ENCODE measurements at regions not wholly inside any gene's neighbourhood (a gene's known extent, or its start where the extent isn't known, plus 50 kb on each side); places are given as distances from the start of the nearest gene placed in this dataset.
"Not testable (repeated sequence)": the region's sequence is repeated elsewhere in the genome, so short reads cannot be mapped to it uniquely, and the experiment has no call there.

DNA sequence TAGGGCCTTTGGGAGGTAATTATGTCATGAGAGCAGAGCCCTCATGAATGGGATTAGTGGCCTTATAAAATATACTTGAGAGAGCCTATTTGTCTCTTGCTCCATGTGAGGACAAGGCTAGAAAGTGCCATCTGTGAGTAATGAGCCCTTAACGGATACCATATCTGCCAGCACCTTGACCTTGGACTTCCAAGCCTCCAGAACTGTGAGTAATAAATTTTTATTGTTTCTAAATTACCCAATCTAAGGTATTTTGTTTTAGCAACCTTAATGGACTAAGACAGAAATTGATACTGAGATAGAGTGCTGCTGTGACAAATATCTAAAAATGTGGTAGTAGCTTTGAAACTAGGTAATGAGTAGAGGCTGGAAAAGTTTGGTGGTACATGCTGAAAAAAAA is 285.0 kb upstream of the DIPK2B start:
- Histone ChIP-seq H3K9me3 (no peaks in the 10 kb centered on the region), H3K36me3 (no peaks in the 10 kb centered on the region), H3K4me3 (no peak overlapping the region), H3K27me3 (no peaks in the 10 kb centered on the region), H3K4me1 (no peaks in the 10 kb centered on the region), H3K27ac (no peak overlapping the region)
- TF ChIP-seq, protein P1, sequence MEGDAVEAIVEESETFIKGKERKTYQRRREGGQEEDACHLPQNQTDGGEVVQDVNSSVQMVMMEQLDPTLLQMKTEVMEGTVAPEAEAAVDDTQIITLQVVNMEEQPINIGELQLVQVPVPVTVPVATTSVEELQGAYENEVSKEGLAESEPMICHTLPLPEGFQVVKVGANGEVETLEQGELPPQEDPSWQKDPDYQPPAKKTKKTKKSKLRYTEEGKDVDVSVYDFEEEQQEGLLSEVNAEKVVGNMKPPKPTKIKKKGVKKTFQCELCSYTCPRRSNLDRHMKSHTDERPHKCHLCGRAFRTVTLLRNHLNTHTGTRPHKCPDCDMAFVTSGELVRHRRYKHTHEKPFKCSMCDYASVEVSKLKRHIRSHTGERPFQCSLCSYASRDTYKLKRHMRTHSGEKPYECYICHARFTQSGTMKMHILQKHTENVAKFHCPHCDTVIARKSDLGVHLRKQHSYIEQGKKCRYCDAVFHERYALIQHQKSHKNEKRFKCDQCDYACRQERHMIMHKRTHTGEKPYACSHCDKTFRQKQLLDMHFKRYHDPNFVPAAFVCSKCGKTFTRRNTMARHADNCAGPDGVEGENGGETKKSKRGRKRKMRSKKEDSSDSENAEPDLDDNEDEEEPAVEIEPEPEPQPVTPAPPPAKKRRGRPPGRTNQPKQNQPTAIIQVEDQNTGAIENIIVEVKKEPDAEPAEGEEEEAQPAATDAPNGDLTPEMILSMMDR (IDR thresholded peaks at IDR 0.05) = no peak
- DNase-seq = no peak
- intact Hi-C loops (cut with DNase I) = no loop called here
- ATAC-seq = no peak
- WGBS (ENCODE audit: insufficient coverage, low coverage, low lambda C conversion rate, missing lambda C conversion rate) = 50% methylated on average over 1 of the region's 1 CpG

DNA sequence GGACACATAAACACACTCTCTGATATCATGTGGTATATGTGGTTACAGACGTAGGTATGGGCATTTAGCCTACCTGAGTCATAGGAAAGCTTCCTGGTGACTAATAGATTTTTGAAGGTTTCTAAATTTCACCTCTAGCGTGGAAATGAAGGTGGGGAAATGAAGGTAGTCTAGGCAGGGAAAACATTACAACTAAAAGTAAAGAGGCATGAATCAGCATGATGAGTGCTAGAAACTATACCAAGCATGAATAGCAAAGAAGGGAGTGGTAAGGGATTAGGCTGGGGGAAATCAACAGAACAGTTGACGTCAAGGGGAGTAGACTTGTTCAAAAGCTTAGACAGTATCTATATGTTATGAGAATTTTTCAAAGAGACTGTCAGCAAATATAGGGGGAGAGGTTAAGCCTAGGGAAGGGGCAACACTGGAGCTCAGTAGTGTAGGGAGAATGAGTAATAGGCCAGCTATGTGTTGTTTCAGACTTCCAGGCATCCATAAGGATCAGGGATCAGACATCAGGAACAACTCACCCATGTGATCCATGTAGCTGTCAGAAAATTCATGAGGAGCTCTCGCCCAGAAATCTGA is 279.3 kb upstream of the DIPK2B start:
- DNase-seq = no peak
- no peaks in the 10 kb centered on the region for H3K27me3 ChIP-seq
- ATAC-seq = no peak
- no peaks in the 10 kb centered on the region for H3K4me1 ChIP-seq
- H3K4me3 ChIP-seq = no peak overlapping the region
- no peaks in the 10 kb centered on the region for H3K9me3 ChIP-seq
- no peak overlapping the region for H3K27ac ChIP-seq
- 39% methylated on average over 4 of the region's 4 CpGs for WGBS (ENCODE audit: insufficient coverage, low coverage, low lambda C conversion rate, missing lambda C conversion rate)
- TF ChIP-seq, protein P1 (IDR thresholded peaks at IDR 0.05) = no peak
- no peak for TF ChIP-seq POLR2A (IDR thresholded peaks at IDR 0.05)
- intact Hi-C loops (cut with DNase I) = no loop called here
- no peaks in the 10 kb centered on the region for H3K36me3 ChIP-seq

DNA sequence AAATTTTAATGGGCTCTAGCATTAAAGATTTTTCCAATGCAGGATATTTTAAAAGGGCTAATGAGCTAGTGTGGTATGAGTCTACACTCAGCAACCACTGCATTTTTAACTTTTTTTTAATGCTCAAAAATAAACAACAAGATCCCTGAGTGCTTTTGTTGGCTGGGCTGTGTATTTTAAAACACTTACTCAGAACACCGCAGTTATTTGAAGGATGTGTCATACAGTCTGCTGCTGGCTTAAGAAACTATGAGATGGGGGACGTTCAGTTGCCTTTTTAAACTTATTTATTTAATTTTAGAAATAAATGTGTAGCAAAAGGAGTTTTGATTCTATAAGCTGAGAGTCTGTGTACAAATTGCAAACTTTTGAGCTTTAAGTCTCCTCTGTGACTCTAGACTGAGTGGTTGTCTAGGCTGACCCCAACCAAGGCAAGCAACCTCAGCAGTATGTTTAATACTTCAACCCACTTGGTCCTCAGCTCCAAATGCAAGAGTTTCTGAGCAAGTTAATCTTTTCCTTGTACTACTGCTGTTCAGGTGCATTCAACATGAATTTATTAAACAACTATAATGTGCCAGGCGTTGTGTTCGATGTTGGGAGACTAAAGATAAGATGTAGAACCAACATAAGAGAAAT is 278.6 kb upstream of the DIPK2B start:
- DNase-seq (no peak), ATAC-seq (no peak)
- H3K27ac ChIP-seq = no peak overlapping the region
- no peaks in the 10 kb centered on the region for H3K9me3 ChIP-seq
- H3K4me1 ChIP-seq = no peaks in the 10 kb centered on the region
- no peaks in the 10 kb centered on the region for H3K36me3 ChIP-seq
- WGBS (ENCODE audit: insufficient coverage, low coverage, low lambda C conversion rate, missing lambda C conversion rate) = 57% methylated on average over 4 of the region's 4 CpGs
- no peaks in the 10 kb centered on the region for H3K27me3 ChIP-seq
- intact Hi-C loops (cut with DNase I) = no loop called here
- no peak overlapping the region for H3K4me3 ChIP-seq
- TF ChIP-seq, protein P1 (IDR thresholded peaks at IDR 0.05) = no peak
- TF ChIP-seq POLR2A (IDR thresholded peaks at IDR 0.05) = no peak

- Histone ChIP-seq H3K27ac (no peak overlapping the region), H3K4me1 (no peaks in the 10 kb centered on the region), H3K36me3 (no peaks in the 10 kb centered on the region), H3K4me3 (no peak overlapping the region), H3K9me3 (no peaks in the 10 kb centered on the region), H3K27me3 (no peaks in the 10 kb centered on the region)
- TF ChIP-seq, protein P1 (IDR thresholded peaks at IDR 0.05) = no peak
- TF ChIP-seq POLR2A (IDR thresholded peaks at IDR 0.05) = no peak
- intact Hi-C loops (cut with DNase I) = no loop called here
- WGBS (ENCODE audit: insufficient coverage, low coverage, low lambda C conversion rate, missing lambda C conversion rate) = 71% methylated on average over 1 of the region's 1 CpG
- ATAC-seq (no peak), DNase-seq (no peak)
These were observed 272.3 kb upstream of the DIPK2B start for GRCh38 chrX:45472968-45473367.

DNA sequence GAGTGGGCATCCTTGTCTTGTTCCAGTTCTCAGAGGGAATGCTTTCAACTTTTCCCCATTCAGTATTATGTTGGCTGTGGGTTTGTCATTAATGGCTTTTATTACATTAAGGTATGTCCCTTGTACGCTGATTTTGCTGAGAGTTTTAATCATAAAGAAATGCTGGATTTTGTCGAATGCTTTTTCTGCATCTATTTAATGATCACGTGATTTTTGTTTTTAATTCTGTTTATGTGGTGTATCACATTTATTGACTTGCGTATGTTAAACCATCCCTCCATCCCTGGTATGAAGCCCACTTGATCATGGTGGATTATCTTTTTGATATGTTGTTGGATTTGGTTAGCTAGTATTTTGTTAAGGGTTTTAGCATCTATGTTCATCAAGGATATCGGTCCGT is 266.9 kb upstream of the DIPK2B start:
- H3K4me1 ChIP-seq; H3K4me3 ChIP-seq; intact Hi-C loops (cut with DNase I); ATAC-seq; H3K9me3 ChIP-seq; H3K27me3 ChIP-seq; DNase-seq; H3K27ac ChIP-seq; H3K36me3 ChIP-seq: not testable (repeated sequence)
- 68% methylated on average over 4 of the region's 6 CpGs for WGBS (ENCODE audit: insufficient coverage, low coverage, low lambda C conversion rate, missing lambda C conversion rate)

- H3K36me3 ChIP-seq; H3K4me3 ChIP-seq; H3K9me3 ChIP-seq; DNase-seq; ATAC-seq; H3K4me1 ChIP-seq; intact Hi-C loops (cut with DNase I); H3K27ac ChIP-seq; H3K27me3 ChIP-seq: not testable (repeated sequence)
- WGBS (ENCODE audit: insufficient coverage, low coverage, low lambda C conversion rate, missing lambda C conversion rate) = 41% methylated on average over 2 of the region's 5 CpGs
These were observed 255.1 kb upstream of the DIPK2B start for GRCh38 chrX:45455732-45456131.
